GM19324 (cell line): ENCODE measurements at regions not wholly inside any gene's neighbourhood (a gene's known extent, or its start where the extent isn't known, plus 50 kb on each side); places are given as distances from the start of the nearest gene placed in this dataset.
"Not testable (repeated sequence)": the region's sequence is repeated elsewhere in the genome, so short reads cannot be mapped to it uniquely, and the experiment has no call there.

Experiments
- ATAC-seq: cut with Tn5 transposase; IDR thresholded peaks from one replicate; pipeline ENCODE4 v1.9.1; 2021; ENCODE audit warnings: mild to moderate bottlenecking, moderate library complexity; ENCODE audit not compliant: unreplicated experiment, low FRiP score

DNA sequence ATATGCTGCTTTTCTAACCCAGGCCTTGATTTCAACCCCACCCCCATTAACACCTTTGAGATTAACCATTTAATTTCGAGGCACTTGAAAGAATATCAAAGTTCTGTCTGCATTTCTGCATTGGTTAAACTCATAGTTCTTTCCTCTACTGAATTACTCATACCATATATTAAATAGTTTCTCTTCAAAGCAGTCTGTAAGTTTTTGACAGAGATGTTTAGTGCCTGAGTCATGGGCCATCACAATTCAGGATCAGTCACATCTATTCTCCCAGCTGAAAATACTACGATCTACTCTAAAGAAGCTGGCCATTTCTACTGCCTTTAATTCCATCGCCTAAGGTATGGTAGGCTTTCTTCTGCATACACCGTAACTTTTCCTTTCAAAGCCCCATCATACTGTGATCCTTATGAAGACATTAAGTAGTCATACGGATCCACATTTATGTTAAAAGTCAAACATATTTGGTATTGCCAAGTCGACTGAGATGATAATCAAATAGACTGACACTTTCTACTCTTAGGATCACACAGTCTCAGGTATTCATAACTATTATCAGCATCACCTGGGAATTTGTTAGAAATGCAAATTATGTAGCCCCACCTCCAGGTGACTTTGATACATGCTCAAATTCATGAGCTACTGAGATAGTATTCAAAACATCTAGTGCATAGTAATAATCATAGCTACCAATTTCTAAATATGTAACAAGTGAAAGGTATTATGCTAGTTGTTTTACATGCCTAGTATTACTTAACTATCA is 489.4 kb upstream of the IL12A start:
- ATAC-seq: no peak

DNA sequence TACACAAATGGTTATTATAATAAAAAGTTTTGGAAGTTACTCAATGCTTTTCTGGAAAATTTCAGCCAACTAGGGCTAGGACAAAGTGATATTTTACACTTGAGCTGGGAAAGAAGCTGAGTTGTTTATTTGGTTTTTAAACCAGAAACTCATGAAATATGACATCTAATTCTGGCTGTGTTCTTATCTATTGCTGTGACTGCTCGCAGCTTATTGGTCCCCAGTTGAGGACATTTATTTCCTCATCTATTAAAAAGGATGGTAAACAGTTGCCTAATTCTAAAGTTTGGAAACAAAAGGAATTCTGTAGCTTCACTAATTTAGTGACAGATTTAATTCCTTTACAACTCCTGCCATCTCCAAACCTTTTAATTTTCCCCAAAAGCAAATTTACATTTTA is 487.6 kb upstream of the IL12A start:
- no peak for ATAC-seq

DNA sequence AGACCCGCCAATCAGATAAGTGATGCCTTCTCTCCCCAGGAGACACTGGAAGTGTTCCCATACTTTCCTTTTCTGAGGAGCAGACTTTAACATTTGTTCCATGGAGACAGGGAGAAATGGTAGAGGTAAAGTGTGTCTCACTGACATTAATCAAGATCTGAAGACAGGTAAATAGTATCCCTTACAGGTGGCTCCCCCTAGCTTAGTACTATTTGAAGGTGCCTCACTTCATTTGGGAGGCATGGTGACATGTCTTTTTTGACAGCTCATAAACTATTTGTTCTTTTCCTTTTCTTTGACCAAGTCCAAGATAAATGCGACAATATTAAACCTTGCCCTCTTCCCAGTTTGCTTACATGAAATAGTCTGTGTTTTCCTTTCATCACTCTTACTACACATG is 485.6 kb upstream of the IL12A start:
- no peak for ATAC-seq

DNA sequence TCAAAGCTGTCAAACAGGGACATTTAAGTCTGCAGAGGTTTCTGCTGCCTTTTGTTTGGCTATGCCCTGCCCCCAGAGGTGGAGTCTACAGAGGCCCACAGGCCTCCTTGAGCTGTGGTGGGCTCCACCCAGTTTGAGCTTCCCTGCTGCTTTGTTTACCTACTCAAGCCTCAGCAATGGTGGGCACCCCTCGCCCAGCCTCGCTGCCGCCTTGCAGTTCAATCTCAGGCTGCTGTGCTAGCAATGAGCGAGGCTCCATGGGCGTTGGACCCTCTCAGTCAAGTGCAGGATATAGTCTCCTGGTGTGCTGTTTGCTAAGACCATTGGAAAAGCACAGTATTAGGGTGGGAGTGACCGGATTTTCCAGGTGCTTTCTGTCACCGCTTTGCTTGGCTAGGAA is 477.6 kb upstream of the IL12A start:
- not testable (repeated sequence) for ATAC-seq

DNA sequence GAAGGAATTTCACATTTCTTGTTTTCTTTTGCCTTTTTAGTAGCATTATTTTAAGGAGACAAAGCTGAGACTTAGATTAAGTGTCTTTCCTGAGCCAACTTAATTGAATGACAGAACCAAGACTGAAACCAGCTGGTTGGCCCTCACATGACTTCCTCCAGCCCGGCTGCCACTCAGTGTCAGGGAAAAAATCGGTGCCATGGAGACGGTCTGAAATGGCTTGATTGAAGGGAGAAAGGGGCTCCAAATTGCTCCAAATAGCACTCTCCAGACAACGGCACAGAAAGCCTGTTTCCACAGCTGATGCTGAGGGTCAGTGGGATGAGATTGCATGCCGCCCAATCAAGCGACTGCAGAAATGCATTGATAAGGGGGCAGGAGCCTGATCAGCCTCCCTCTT is 475.2 kb upstream of the IL12A start:
- ATAC-seq: no peak

DNA sequence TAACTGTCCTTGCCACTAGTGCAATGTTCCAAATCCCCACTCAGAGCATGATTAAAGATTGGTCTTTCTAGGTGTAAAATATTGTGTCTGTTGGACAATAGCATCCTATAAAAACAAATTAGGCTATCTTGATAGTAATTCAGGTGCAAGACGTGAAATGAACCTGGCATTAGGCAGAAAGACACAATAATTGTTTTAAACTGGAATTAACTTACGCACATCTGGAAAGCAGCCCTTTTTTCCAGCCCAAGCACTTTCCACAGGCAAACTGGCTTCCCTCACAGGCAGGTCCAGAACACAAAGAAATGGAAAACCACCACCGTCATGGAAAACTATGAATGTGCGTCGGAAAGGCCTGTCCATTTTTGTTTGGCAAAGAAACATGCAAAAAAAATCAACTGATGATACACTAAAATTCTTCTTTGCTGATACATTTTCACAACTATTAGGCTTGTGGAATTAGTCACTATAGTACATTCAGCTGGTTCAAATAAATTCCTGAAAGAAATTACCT is 474.7 kb upstream of the IL12A start:
- no peak for ATAC-seq

DNA sequence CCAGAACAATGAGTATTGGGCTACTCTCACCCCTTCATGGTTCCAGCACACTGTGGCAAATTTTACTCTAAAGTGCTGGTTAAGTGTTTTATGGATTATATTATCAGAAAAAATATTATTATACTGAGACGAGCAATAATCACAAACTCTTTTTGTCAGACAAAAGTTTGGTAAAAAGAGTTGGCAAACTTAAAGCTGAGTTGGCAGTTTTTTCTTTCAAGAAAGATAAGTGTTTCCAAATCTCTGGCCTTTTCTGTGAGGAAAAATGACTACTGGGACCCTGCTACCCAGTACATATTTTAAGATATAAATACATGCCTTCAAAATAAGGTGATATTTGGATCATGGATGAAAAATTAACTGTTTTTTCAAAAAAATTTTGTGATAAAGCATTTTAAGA is 471.5 kb upstream of the IL12A start:
- ATAC-seq: no peak

DNA sequence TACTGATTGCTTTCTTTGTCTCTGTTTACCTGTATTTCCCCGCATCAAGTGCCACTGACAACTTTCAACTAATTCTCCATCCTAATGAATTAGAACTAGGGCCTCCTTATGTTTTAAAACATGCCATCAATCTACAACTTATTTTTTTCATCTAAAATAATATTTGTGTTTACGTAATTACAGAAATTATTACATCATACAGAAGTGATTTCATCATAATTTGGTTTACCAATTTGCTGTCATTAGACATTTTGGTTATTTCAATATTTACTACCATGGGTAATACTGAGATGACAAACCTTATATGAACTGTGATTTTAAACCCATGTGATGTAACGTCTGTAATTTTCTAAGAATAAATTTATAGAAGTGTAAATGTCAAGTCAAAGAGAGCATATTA is 468.0 kb upstream of the IL12A start:
- ATAC-seq: no peak

DNA sequence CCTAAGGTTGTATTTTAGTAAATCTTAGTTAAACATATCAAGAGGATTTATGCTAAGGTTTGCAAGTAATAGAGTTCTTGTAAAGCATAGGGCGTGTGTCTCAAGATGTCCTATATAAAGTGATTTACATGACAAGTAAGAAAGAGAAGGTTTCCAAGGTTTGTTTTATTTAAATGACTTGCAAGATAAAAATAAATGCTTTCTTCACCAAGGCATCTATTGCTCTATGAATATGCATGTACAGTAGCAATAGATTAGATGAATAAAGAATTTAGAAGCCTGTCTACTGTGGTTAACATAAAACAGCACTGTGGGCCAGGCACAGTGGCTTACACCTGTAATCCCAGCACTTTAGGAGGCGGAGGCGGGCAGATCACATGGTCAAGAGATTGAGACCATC is 466.4 kb upstream of the IL12A start:
- ATAC-seq: no peak

DNA sequence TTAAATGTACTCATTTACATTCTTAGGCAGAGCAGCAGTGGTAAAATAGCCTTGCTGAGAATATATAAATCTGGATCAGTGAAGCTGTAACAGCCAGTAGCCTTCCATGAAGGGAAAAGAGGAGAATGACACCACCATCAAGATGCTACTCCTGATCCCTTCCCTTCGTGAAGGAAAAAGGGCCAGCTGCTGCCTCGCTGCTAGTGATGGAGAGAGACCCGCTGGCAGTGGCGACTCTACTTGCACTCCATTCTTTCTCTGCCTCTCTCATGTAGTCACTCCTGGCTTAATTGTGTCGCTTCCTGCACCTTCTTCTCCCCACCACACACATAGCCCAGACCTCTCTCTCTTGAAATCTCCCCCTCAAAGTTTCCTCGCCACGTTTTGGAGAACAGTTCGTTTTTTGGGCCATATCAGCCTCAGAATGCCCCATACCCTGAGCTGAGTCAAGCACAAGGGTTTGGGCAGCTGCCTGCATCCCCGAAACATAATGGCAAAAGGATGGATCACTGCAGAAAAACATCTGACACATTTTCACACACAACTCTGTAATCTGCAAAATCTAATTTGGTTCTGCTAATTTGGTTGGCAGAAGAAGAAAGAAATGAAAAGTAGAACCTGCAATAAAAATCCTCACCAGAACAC is 460.3 kb upstream of the IL12A start:
- no peak for ATAC-seq

DNA sequence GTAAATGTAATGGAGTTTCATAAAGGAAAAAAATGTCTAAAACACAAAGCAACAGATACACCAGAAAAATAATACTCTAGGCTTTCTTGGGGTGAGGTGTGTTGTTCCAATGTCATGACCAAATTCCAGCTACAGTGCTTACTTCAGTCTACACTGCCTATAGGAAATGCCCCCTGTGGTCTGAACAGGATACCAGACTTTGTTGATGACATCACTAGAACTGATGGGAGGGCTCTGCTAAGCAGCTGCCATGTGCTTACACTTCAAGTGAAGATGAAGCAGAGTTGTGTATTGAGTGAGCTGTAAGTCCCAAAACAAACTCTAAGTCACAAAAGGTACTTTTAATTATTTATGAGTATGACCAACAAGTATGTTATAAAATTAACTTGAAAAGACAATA is 456.1 kb upstream of the IL12A start:
- no peak for ATAC-seq

DNA sequence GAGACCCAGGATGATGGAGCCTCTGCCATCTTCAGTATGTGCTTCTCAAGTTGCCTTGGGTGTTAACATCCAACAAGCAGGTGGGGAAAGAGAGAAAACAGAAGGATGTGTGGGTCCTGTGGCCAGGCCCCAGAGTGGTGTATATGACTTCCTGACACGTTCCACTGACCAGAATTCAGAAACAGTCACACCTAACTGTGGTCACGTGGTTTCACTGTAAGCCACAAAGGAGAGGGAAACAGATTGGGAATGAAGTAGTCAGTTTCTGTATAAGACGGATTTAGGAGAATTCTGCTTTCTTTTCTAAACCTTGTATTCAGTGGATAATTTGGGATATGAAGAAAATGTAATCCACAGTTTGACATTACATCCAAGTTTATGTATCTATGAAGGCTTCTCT is 454.1 kb upstream of the IL12A start:
- no peak for ATAC-seq

DNA sequence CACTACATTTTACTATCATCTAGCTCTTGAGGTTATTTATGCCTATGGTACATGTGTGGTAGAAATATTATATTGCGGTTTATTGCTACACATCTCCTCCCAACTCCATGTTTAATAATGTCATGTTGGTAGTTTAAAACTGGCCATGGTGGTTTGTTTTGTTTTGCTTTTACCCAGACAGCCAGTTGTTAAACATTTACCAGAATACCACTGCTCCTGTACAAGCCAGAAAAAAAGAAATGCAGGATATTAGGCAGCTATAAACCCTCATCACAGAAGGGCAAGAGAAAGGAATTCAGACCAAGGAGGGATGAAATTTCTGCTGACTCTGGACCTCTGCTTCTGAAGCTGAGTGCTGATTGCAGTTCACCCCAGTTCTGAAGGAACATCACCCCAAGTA is 451.8 kb upstream of the IL12A start:
- no peak for ATAC-seq

DNA sequence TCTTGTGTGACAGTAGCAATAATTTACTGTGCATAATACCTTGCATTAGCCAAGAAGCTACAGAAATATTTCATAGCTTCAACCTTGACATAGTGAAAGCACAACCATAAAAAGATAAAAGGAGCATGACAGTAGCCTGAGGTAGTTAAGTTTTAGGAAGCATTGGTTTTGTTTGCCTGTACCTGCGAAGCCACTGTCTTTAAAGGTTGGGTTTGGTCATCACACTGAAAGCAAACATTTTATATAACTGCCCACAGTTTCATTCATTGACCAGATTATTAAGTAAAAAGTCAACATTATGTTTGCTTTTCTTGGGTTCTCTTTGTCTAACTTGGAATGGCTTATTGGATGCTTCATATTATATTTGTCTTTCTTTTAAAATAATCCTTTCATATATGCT is 450.1 kb upstream of the IL12A start:
- no peak for ATAC-seq

DNA sequence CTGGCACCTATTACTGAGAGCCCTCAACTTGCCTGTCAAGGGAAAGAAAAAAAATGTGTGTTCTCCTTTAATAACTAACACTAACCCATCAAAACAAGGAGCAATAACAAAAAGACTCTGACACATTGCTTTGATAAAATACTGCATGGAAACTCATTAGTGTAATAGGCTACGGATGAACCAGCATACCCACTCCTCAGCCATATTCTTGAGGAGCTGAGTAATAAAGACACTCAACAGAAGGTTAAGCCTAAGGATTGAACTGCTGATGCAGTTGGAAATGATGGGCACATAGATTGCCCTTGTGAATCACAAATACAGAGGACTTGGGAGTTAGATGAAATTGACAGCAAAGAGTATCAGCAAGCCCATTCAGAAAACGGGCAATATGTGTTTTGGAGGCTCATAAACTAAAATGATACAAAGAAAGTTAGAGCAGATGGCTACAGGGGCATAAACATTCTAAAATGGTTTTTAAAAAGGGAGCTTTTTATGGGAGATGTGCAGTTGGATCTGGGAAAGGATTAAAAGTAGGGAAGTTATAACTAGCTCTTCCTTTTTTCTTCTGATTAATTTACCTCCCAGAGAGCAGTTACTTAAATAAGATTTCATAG is 447.6 kb upstream of the IL12A start:
- ATAC-seq: no peak

DNA sequence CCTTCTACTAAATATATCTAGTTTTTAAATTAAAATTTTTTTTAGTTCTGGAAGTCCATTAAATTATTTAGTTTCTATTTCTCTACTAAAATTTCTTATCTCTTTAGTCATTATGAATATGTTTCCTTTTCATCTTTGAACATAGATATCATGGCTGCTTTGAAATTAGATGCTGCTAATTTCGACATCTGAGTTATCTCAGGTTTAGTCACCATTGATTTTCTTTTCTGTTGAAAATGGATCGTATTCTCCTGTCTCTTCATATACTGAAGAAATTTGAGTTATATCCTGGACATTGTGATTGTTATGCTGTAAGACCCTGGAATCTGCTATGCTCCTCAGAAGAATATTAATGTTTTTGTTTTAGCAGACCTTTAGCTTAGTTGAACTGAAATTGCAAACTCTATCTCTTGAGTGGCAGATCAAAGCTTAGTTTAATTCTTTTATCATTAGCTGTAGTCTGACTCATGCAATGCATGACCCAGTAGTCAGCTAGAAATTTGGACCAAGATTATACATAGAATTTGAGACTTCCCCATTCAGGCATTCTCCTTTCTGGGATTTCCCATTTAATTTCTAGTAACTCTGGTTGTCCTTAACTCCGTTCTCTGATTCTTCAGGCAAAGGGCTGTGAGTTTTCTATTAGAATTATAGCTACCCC is 439.8 kb upstream of the IL12A start:
- ATAC-seq: no peak

DNA sequence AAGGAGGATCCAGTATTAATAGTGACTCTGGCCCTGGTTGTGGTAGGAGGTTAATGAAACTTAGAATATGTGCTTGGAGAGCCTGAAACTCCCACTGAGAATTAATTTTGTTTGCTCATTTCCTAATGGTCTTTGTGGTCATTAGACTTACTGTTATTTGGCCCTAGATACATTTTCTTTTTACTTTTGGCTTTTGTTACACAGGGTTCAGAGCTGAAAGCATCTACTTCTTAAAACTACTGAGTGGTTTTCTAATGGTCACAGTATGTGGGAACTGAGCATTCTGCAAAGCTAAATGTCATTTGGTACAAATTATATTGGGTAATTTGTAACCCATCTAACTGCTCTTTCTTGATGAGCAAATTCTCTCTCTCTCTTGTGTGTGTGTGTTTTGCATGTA is 433.4 kb upstream of the IL12A start:
- no peak for ATAC-seq

DNA sequence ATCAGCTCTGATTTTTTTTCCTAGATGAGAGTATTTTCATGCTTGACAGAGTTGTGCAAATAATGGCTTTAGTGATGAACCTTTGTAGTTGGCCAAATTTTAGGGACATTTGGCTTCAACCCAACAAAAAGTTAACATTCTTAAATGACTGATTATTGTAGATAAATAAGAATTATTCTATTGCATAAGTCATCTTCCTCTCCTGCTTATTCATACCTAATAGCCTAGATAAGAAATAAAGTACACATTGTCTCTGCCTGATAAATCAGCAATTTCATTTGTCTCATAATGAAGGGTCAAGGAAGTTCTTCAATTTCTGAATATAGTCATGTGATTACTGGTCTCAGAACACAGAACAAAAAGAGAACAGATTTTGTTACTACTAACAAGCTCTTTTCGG is 428.9 kb upstream of the IL12A start:
- no peak for ATAC-seq

DNA sequence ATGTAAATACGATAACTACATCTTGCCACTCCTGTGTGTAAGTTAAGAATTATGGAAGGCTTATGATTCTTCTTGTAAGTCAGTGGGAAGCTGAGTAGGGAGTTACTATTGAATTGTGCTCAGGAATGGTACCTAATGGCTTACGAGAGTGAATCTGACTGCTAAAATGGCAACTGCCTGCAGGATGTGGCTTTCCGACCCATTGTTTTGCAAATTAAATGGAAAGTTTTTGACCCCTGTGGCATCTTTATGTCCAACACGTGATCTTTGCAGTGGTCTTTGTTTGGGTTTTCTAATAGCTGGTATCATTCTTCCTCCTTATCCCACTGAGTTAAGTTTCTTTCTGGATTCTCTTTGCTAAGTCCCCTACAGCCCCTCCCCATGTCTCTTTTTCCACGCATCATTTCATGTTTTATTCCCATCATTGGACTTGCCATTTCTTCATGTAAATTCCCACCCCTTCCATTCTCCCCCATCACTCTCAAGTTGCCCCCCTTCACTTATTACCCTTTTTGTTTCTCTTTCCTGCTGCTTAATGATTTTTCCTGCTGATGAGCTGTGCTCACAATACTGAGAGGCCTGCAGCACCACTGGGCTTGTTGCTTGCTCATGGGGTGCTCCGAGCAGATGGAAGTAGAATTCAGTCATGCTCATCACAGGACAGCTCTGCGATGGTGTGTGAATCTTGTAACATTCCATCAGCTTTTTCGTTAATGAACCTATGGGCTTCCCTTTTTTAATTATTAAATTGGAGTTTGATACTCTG is 428.2 kb upstream of the IL12A start:
- ATAC-seq: no peak

DNA sequence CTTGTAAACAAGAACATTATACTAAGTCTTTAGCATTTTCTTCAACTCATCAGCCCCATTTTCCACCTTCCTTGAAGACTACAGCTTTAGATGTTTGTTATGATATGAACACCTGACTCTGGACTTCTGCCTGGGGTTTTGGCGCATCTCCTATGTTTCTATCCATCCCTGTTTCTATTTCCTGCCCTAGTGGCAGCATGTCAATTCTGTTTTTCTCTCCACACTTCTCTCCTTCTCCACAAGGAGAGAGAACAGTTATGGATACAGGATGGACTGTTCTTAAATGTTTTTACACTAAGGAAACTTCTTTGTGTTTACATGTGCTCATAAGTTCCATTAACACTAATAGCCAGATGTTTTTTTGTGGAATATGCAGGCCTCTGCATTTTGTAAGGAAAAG is 423.3 kb upstream of the IL12A start:
- no peak for ATAC-seq

DNA sequence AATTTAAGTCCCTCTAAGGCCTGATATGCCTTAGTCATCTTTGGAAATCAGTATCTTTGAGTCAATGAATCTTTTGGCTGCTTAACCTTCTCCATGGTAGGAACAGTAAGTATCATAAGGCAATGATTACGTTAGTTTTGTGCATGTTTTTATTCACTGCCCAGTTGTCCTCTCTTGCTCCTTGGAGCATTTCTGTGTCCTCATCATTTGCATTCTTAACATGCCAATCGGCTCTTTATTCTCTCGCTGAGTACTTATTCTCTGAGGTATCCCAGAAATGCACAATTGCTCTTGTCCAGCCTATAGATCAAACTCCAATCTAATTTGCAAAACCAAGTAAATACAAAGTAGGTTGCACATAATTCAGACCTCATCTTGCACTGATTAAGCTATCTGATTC is 405.0 kb upstream of the IL12A start:
- no peak for ATAC-seq
